KMS-11 (cell line): ENCODE measurements at regions not wholly inside any gene's neighbourhood (a gene's known extent, or its start where the extent isn't known, plus 50 kb on each side); places are given as distances from the start of the nearest gene placed in this dataset.

Experiments
- H2AFZ ChIP-seq: fragments of 200-600 bp; sonication (generic); 2 replicates; pipeline ENCODE4 v1.6.1; 2016; ENCODE audit warnings: antibody characterized with exemption, mixed run types, low read depth
- H3K27ac ChIP-seq: fragments of 200-600 bp; sonication (generic); 2 replicates; pipeline ENCODE4 v1.6.1; 2016; ENCODE audit warnings: mild to moderate bottlenecking, mixed run types
- H3K27me3 ChIP-seq: fragments of 200-600 bp; sonication (generic); 2 replicates; pipeline ENCODE4 v1.6.1; 2017; ENCODE audit warnings: mild to moderate bottlenecking, low read depth, mixed run types, moderate library complexity; ENCODE audit not compliant: insufficient read depth
- H3K36me3 ChIP-seq: fragments of 200-600 bp; sonication (generic); 2 replicates; pipeline ENCODE4 v1.6.1; 2017; ENCODE audit warnings: mild to moderate bottlenecking, mixed run types; ENCODE audit not compliant: insufficient read depth
- H3K4me1 ChIP-seq: fragments of 200-600 bp; sonication (generic); 2 replicates; pipeline ENCODE4 v1.6.1; 2016; ENCODE audit warnings: mild to moderate bottlenecking, low read depth, mixed run types; ENCODE audit not compliant: poor library complexity, severe bottlenecking
- H3K4me2 ChIP-seq: fragments of 200-600 bp; sonication (generic); 2 replicates; pipeline ENCODE4 v1.7.0; 2016; ENCODE audit warnings: mild to moderate bottlenecking, mixed run types
- H3K4me3 ChIP-seq: fragments of 200-600 bp; sonication (generic); IDR thresholded peaks from 2 replicates; pipeline ENCODE4 v1.6.1; 2017; ENCODE audit warnings: low read depth, low read length, mixed read lengths; ENCODE audit not compliant: insufficient read depth
- H3K79me2 ChIP-seq: fragments of 200-600 bp; sonication (generic); 2 replicates; pipeline ENCODE4 v1.6.1; 2016; ENCODE audit warnings: low read depth, mixed run types; ENCODE audit not compliant: insufficient read depth
- H3K9ac ChIP-seq: fragments of 200-600 bp; sonication (generic); 2 replicates; pipeline ENCODE4 v1.6.1; 2016; ENCODE audit warnings: mild to moderate bottlenecking, mixed run types
- H4K20me1 ChIP-seq: fragments of 200-600 bp; sonication (generic); 2 replicates; pipeline ENCODE4 v1.6.1; 2016; ENCODE audit warnings: mild to moderate bottlenecking, mixed run types; ENCODE audit not compliant: insufficient read depth
- CTCF ChIP-seq: fragments of 200-600 bp; sonication (generic); conservative IDR thresholded peaks from 2 replicates; pipeline ENCODE4 v1.6.1; 2017; ENCODE audit warnings: low read depth, mild to moderate bottlenecking, antibody characterized with exemption, low read length, moderate library complexity, mixed read lengths

- H2AFZ ChIP-seq, result no peak overlapping the region
- H3K9ac ChIP-seq, result no peak overlapping the region
- no peaks in the 10 kb centered on the region for H3K27me3 ChIP-seq
- H3K4me1 ChIP-seq, result no peaks in the 10 kb centered on the region
- no peak overlapping the region for H3K4me2 ChIP-seq
- no peak overlapping the region for H3K27ac ChIP-seq
- no peaks in the 10 kb centered on the region for H4K20me1 ChIP-seq
- H3K36me3 ChIP-seq, result no peaks in the 10 kb centered on the region
- no peak for TF ChIP-seq CTCF
- H3K79me2 ChIP-seq, result no peaks in the 10 kb centered on the region
- no peak overlapping the region for H3K4me3 ChIP-seq
Measured at GRCh38 chr1:191086910-191087309, 609.2 kb upstream of the BRINP3 start.

- Histone ChIP-seq H3K79me2 (no peaks in the 10 kb centered on the region), H2AFZ (no peak overlapping the region), H3K27me3 (no peaks in the 10 kb centered on the region), H3K9ac (no peak overlapping the region), H3K36me3 (no peaks in the 10 kb centered on the region), H3K4me3 (no peak overlapping the region), H4K20me1 (no peaks in the 10 kb centered on the region), H3K4me1 (no peaks in the 10 kb centered on the region), H3K4me2 (no peak overlapping the region), H3K27ac (no peak overlapping the region)
- no peak for TF ChIP-seq CTCF
Measured at GRCh38 chr1:191096405-191096804, 618.7 kb upstream of the BRINP3 start.

GRCh38 chr1:191099696-191100095 is 622.0 kb upstream of the BRINP3 start:
- H3K36me3 ChIP-seq, result no peaks in the 10 kb centered on the region
- no peak overlapping the region for H3K27ac ChIP-seq
- no peaks in the 10 kb centered on the region for H3K27me3 ChIP-seq
- H3K4me2 ChIP-seq, result no peak overlapping the region
- no peaks in the 10 kb centered on the region for H3K79me2 ChIP-seq
- H3K4me3 ChIP-seq, result no peak overlapping the region
- no peak overlapping the region for H2AFZ ChIP-seq
- H3K9ac ChIP-seq, result no peak overlapping the region
- no peaks in the 10 kb centered on the region for H4K20me1 ChIP-seq
- no peaks in the 10 kb centered on the region for H3K4me1 ChIP-seq
- no peak for TF ChIP-seq CTCF

- Histone ChIP-seq H3K9ac (no peak overlapping the region), H3K4me1 (no peaks in the 10 kb centered on the region), H2AFZ (no peak overlapping the region), H4K20me1 (no peaks in the 10 kb centered on the region), H3K4me2 (no peak overlapping the region), H3K79me2 (no peaks in the 10 kb centered on the region), H3K36me3 (no peaks in the 10 kb centered on the region), H3K27me3 (no peaks in the 10 kb centered on the region), H3K27ac (no peak overlapping the region), H3K4me3 (no peak overlapping the region)
- TF ChIP-seq CTCF, result no peak
Measured at GRCh38 chr1:191101960-191102359, 624.3 kb upstream of the BRINP3 start.

- Histone ChIP-seq H3K79me2 (no peaks in the 10 kb centered on the region), H3K27ac (no peak overlapping the region), H2AFZ (no peak overlapping the region), H3K9ac (no peak overlapping the region), H4K20me1 (no peaks in the 10 kb centered on the region), H3K4me1 (no peaks in the 10 kb centered on the region), H3K4me3 (no peak overlapping the region), H3K27me3 (no peaks in the 10 kb centered on the region), H3K4me2 (no peak overlapping the region), H3K36me3 (no peaks in the 10 kb centered on the region)
- TF ChIP-seq CTCF, result no peak
Measured at GRCh38 chr1:191125950-191126349, 648.3 kb upstream of the BRINP3 start.
